GM12878 (cell line): ENCODE measurements at regions not wholly inside any gene's neighbourhood (a gene's known extent, or its start where the extent isn't known, plus 50 kb on each side); places are given as distances from the start of the nearest gene placed in this dataset.

Experiments used
- ATAC-seq: fragments of 200-7000 bp; cut with Tn5 transposase; 3 replicates; pipeline ENCODE4 v1.9.1; 2020; ENCODE audit warnings: mild to moderate bottlenecking, moderate library complexity
- BruUV-seq: library from RNA; stranded (reverse); fragments of 400-500 nt; replicated peaks from 2 replicates; lab custom pipeline; 2021; lab: Mats Ljungman, UMichigan
- CTCF ChIA-PET: fragments of 300-600 bp; sonication (Branson Sonifier 250); formaldehyde crosslinking; extraction: SDS; loops from one replicate; lab custom pipeline; 2021; ENCODE audit warnings: inconsistent platforms; lab: Yijun Ruan, JAX
- POLR2A ChIA-PET: fragments of 350-600 bp; formaldehyde crosslinking; extraction: SDS; loops from one replicate; lab custom pipeline; 2021; ENCODE audit warnings: inconsistent platforms; lab: Charles Lee
- RAD21 ChIA-PET: fragments of 300-600 bp; sonication (Branson Sonifier 250); formaldehyde crosslinking; loops from one replicate; lab custom pipeline; 2023; ENCODE audit warnings: antibody characterized with exemption; ENCODE audit not compliant: unreplicated experiment; lab: Charles Lee
- SMC1A ChIA-PET: fragments of 300-600 bp; sonication (Branson Sonifier 250); formaldehyde crosslinking; loops from one replicate; lab custom pipeline; 2023; ENCODE audit not compliant: unreplicated experiment, uncharacterized antibody; lab: Charles Lee
- DNase-seq: peaks from one replicate; pipeline ENCODE4 v3.0.0-alpha.2; 2011; ENCODE audit warnings: low read depth, low spot score
- FAIRE-seq: peaks from 3 replicates; lab custom pipeline; 2011; peaks lifted over from hg19 to GRCh38; lab: Jason Lieb, UNC
- H2AFZ ChIP-seq: 2 replicates; pipeline ENCODE4 v1.6.0; 2011; ENCODE audit warnings: low read depth, low read length, control low read depth; ENCODE audit not compliant: control insufficient read depth
- H3K27ac ChIP-seq: 2 replicates; pipeline ENCODE4 v1.5.1; 2011; ENCODE audit warnings: control low read depth; ENCODE audit not compliant: control insufficient read depth, insufficient read depth
- H3K27me3 ChIP-seq, 2 experiments: replicated peaks in 1 of 2; 2 replicates each; pipeline versions ENCODE4 v1.6.0 to v1.6.1; 2011; ENCODE audit warnings: low read length in 1 of 2; ENCODE audit not compliant: control insufficient read depth in 2 of 2, insufficient read depth in 2 of 2
- H3K36me3 ChIP-seq, 2 experiments: 2 replicates each; pipeline ENCODE4 v1.5.1; 2011; ENCODE audit warnings: low read length in 1 of 2; ENCODE audit not compliant: control insufficient read depth in 2 of 2, insufficient read depth in 2 of 2
- H3K4me1 ChIP-seq: 2 replicates; pipeline ENCODE4 v1.6.1; 2011; ENCODE audit warnings: mild to moderate bottlenecking, low read length, moderate library complexity, mixed read lengths; ENCODE audit not compliant: control insufficient read depth, insufficient read depth
- H3K4me2 ChIP-seq: 2 replicates; pipeline ENCODE4 v1.6.0; 2011; ENCODE audit warnings: control low read depth; ENCODE audit not compliant: control insufficient read depth, insufficient read depth
- H3K4me3 ChIP-seq: fragments of 200-600 bp; sonication (generic); 2 replicates; pipeline ENCODE4 v1.5.1; 2016
- H3K79me2 ChIP-seq: 2 replicates; pipeline ENCODE4 v1.6.0; 2011; ENCODE audit warnings: low read length; ENCODE audit not compliant: control insufficient read depth, insufficient read depth
- H3K9ac ChIP-seq: 2 replicates; pipeline ENCODE4 v1.8.0; 2011; ENCODE audit warnings: low read length, control low read depth, mixed read lengths; ENCODE audit not compliant: control insufficient read depth, insufficient read depth
- H3K9me3 ChIP-seq: replicated peaks from 3 replicates; pipeline ENCODE4 v1.5.1; 2011; ENCODE audit warnings: mild to moderate bottlenecking, low read length; ENCODE audit not compliant: control insufficient read depth, insufficient read depth
- H4K20me1 ChIP-seq: 2 replicates; pipeline ENCODE4 v1.6.0; 2011; ENCODE audit not compliant: control insufficient read depth, insufficient read depth
- BACH1 ChIP-seq: fragments of 450-650 bp; IDR thresholded peaks from 2 replicates; pipeline ENCODE4 v1.6.1; 2017; ENCODE audit warnings: mild to moderate bottlenecking, borderline replicate concordance
- CBX5 ChIP-seq: sonication (generic); IDR thresholded peaks from 2 replicates; pipeline ENCODE4 v1.6.1; 2016; ENCODE audit warnings: low read depth, moderate library complexity, mild to moderate bottlenecking, inconsistent platforms
- CREB1 ChIP-seq: IDR thresholded peaks from 2 replicates; pipeline ENCODE4 v1.6.1; 2012; ENCODE audit warnings: low read depth, mild to moderate bottlenecking, inconsistent platforms
- ETV6 ChIP-seq, 2 experiments: fragments of 450-650 bp in 1 of 2; IDR thresholded peaks in 1 of 2; conservative IDR thresholded peaks in 1 of 2; 2 replicates each; pipeline ENCODE4 v1.6.1; 2014; ENCODE audit warnings: antibody characterized with exemption in 1 of 2, borderline replicate concordance in 1 of 2, low read depth in 1 of 2, mild to moderate bottlenecking in 1 of 2, moderate library complexity in 1 of 2
- IKZF2 ChIP-seq, 2 experiments: fragments of 450-650 bp; IDR thresholded peaks; 2 replicates each; pipeline ENCODE4 v1.6.1; 2017; ENCODE audit warnings: mild to moderate bottlenecking in 2 of 2, moderate library complexity in 2 of 2
- MTA3 ChIP-seq: IDR thresholded peaks from 2 replicates; pipeline ENCODE4 v1.6.1; 2012; ENCODE audit warnings: low read length, inconsistent platforms, borderline replicate concordance
- MXI1 ChIP-seq: fragments of 150-350 bp; IDR thresholded peaks from 2 replicates; pipeline ENCODE4 v1.6.1; 2011; ENCODE audit warnings: low read depth, mild to moderate bottlenecking, inconsistent platforms, low read length, improper control_type of control experiment
- POU2F2 ChIP-seq: IDR thresholded peaks from 3 replicates; pipeline ENCODE4 v1.6.1; 2011; ENCODE audit warnings: low read depth, mild to moderate bottlenecking, low read length, borderline replicate concordance
- RAD51 ChIP-seq: fragments of 450-650 bp; IDR thresholded peaks from 2 replicates; pipeline ENCODE4 v1.6.1; 2016; ENCODE audit warnings: moderate library complexity, mild to moderate bottlenecking, inconsistent platforms
- RELB ChIP-seq: fragments of 450-650 bp; IDR thresholded peaks from 2 replicates; pipeline ENCODE4 v1.6.1; 2017; ENCODE audit warnings: low read depth, mild to moderate bottlenecking, moderate library complexity
- SMARCA5 ChIP-seq: fragments of 450-650 bp; IDR thresholded peaks from 2 replicates; pipeline ENCODE4 v1.6.1; 2017; ENCODE audit warnings: mild to moderate bottlenecking
- SMC3 ChIP-seq: IDR thresholded peaks from 2 replicates; pipeline ENCODE4 v1.6.1; 2011; ENCODE audit warnings: low read length, improper control_type of control experiment, borderline replicate concordance
- TAF1 ChIP-seq: IDR thresholded peaks from 2 replicates; pipeline ENCODE4 v1.6.1; 2011; ENCODE audit warnings: mild to moderate bottlenecking, low read depth, low read length, borderline replicate concordance
- TCF12 ChIP-seq: IDR thresholded peaks from 2 replicates; pipeline ENCODE4 v1.6.1; 2011; ENCODE audit warnings: low read depth, mild to moderate bottlenecking, low read length
- ZBTB40 ChIP-seq: fragments of 450-650 bp; IDR thresholded peaks from 2 replicates; pipeline ENCODE4 v1.6.1; 2016; ENCODE audit warnings: mild to moderate bottlenecking, moderate library complexity, borderline replicate concordance
- ZNF207 ChIP-seq: fragments of 450-650 bp; IDR thresholded peaks from 2 replicates; pipeline ENCODE4 v1.6.1; 2014; ENCODE audit warnings: antibody characterized with exemption, mild to moderate bottlenecking, borderline replicate concordance
- WGBS: methylation state at CpG from one replicate; pipeline ENCODE4 v1.1.6; 2016; ENCODE audit warnings: low lambda C conversion rate; ENCODE audit not compliant: insufficient replicate concordance, insufficient coverage; ENCODE audit errors: missing lambda C conversion rate; 5-methylcytosine and 5-hydroxymethylcytosine counted together
- in situ Hi-C: fragments of 300-500 bp; cut with MboI; formaldehyde crosslinking; loops from 9 replicates; pipeline ENCODE4 v1.14.3; 2018; ENCODE audit warnings: mixed read lengths
- intact Hi-C: fragments of 100-400 bp; cut with micrococcal nuclease; formaldehyde crosslinking; loops from one replicate; pipeline ENCODE4 v1.14.2; 2022; ENCODE audit not compliant: unreplicated experiment

- TF ChIP-seq IKZF2 (IDR thresholded peaks at IDR 0.05) (no peak), RAD51 (no peak), SMARCA5 (no peak), BACH1 (no peak), RELB (no peak), ZNF207 (no peak), CREB1 (no peak), MTA3 (no peak), ZBTB40 (no peak), CBX5 (no peak), MXI1 (no peak), TCF12 (no peak), ETV6 (conservative IDR thresholded peaks at IDR 0.05 in 1 of 2, IDR thresholded peaks at IDR 0.05 in 1 of 2; ENCODE audit: borderline replicate concordance in 1 of 2, low read depth in 1 of 2) (no peak), SMC3 (no peak), TAF1 (no peak), POU2F2 (no peak)
- ChIA-PET RAD21 (no interaction called here), POLR2A (no interaction called here), SMC1A (interaction anchor here (0.6 kb wide), 1 partner anchor 479 kb away, joined by 3 read pairs; no protein-coding TSS in a partner anchor), CTCF (interaction anchor here (1.4 kb wide), 1 partner anchor 79 kb away, joined by 3 read pairs; no protein-coding TSS in a partner anchor)
- no peak for FAIRE-seq
- Histone ChIP-seq H3K4me1 (no peaks in the 10 kb centered on the region), H3K9me3 (no peaks in the 10 kb centered on the region), H3K36me3 (no peaks in the 10 kb centered on the region), H3K79me2 (no peaks in the 10 kb centered on the region), H3K4me2 (no peak overlapping the region), H3K27me3 (no peaks in the 10 kb centered on the region), H3K4me3 (no peak overlapping the region), H4K20me1 (no peaks in the 10 kb centered on the region), H3K9ac (no peak overlapping the region), H2AFZ (no peak overlapping the region), H3K27ac (no peak overlapping the region)
- intact Hi-C loops (no loop called here), in situ Hi-C loops (no loop called here)
- no peak for DNase-seq
- BruUV-seq: no TSS peak
- ATAC-seq: no peak
- 15% methylated on average over 8 of the region's 8 CpGs for WGBS
Observed at GRCh38 chr13:105847527-105848291, 687.8 kb downstream of the EFNB2 start.
